Uterus (tissue), 3 donors: ENCODE measurements at regions not wholly inside any gene's neighbourhood (a gene's known extent, or its start where the extent isn't known, plus 50 kb on each side); places are given as distances from the start of the nearest gene placed in this dataset.
"Not testable (repeated sequence)": the region's sequence is repeated elsewhere in the genome, so short reads cannot be mapped to it uniquely, and the experiment has no call there.

Source experiments
- DNase-seq, 2 donors: peaks; one replicate each; pipeline ENCODE4 v3.0.0-alpha.2; 2019 to 2020
- H3K27ac ChIP-seq, 2 donors: fragments of 200-600 bp; sonication (generic); 1 replicate in 1 of 2; 2 replicates in 1 of 2; pipeline ENCODE4 v1.5.1; 2016 to 2018
- H3K27me3 ChIP-seq, 2 donors: fragments of 200-600 bp; sonication (generic); one replicate each; pipeline ENCODE4 v1.5.1; 2018 to 2019; ENCODE audit warnings: control low read depth in 1 of 2
- H3K36me3 ChIP-seq, 2 donors: fragments of 200-600 bp; sonication (generic); one replicate each; pipeline ENCODE4 v1.5.1; 2019; ENCODE audit warnings: control low read depth in 1 of 2
- H3K4me1 ChIP-seq, 2 donors: fragments of 200-600 bp; sonication (generic); one replicate each; pipeline ENCODE4 v1.5.1; 2018 to 2019; ENCODE audit warnings: control low read depth in 1 of 2
- H3K4me3 ChIP-seq, 2 donors: fragments of 200-600 bp; sonication (generic); 1 replicate in 1 of 2; 2 replicates in 1 of 2; pipeline ENCODE4 v1.5.1; 2018 to 2019; ENCODE audit warnings: mild to moderate bottlenecking in 1 of 2
- H3K9me3 ChIP-seq, 2 donors: fragments of 200-600 bp; sonication (generic); one replicate each; pipeline ENCODE4 v1.5.1; 2019; ENCODE audit warnings: control low read depth in 1 of 2
- CTCF ChIP-seq, 4 experiments: fragments of 200-600 bp in 2 of 4; fragments of 450-650 bp in 2 of 4; sonication (generic) in 2 of 4; IDR thresholded peaks; one replicate each; pipeline ENCODE4 v1.5.1; 2016 to 2019; ENCODE audit warnings: antibody characterized with exemption in 4 of 4, mild to moderate bottlenecking in 2 of 4, moderate library complexity in 1 of 4
- POLR2A ChIP-seq, 2 donors: fragments of 450-650 bp; IDR thresholded peaks; one replicate each; pipeline ENCODE4 v1.6.1; 2016; ENCODE audit warnings: antibody characterized with exemption in 2 of 2, mild to moderate bottlenecking in 1 of 2, moderate library complexity in 1 of 2
- intact Hi-C: fragments of 100-400 bp; cut with DNase I; formaldehyde crosslinking; loops from one replicate; pipeline ENCODE4 v1.15.1; 2023; ENCODE audit warnings: low total_unique reads
- donor health status: DM: yes; HTN: yes; CAD: no.

GRCh38 chr1:194776657-194777056 is 1590.2 kb upstream of the B3GALT2 start:
- no peaks in the 10 kb centered on the region for H3K36me3 ChIP-seq
- no peak for TF ChIP-seq POLR2A (IDR thresholded peaks at IDR 0.05)
- no peak for TF ChIP-seq CTCF (IDR thresholded peaks at IDR 0.05)
- no peaks in the 10 kb centered on the region for H3K9me3 ChIP-seq
- intact Hi-C loops: no loop called here
- no peak overlapping the region for H3K27ac ChIP-seq
- no peak for DNase-seq
- no peaks in the 10 kb centered on the region for H3K27me3 ChIP-seq
- H3K4me3 ChIP-seq: no peak overlapping the region
- H3K4me1 ChIP-seq: no peaks in the 10 kb centered on the region

GRCh38 chr1:194774535-194774934 is 1588.1 kb upstream of the B3GALT2 start:
- intact Hi-C loops: no loop called here
- DNase-seq: no peak
- no peak overlapping the region for H3K27ac ChIP-seq
- no peaks in the 10 kb centered on the region for H3K27me3 ChIP-seq
- H3K4me1 ChIP-seq: no peaks in the 10 kb centered on the region
- TF ChIP-seq POLR2A (IDR thresholded peaks at IDR 0.05) (no peak), CTCF (IDR thresholded peaks at IDR 0.05) (no peak)
- H3K9me3 ChIP-seq: no peaks in the 10 kb centered on the region
- H3K4me3 ChIP-seq: no peak overlapping the region
- H3K36me3 ChIP-seq: no peaks in the 10 kb centered on the region

- Histone ChIP-seq H3K36me3 (no peaks in the 10 kb centered on the region), H3K27ac (no peak overlapping the region), H3K27me3 (no peaks in the 10 kb centered on the region), H3K9me3 (no peaks in the 10 kb centered on the region), H3K4me3 (no peak overlapping the region), H3K4me1 (no peaks in the 10 kb centered on the region)
- no peak for DNase-seq
- intact Hi-C loops: no loop called here
- TF ChIP-seq POLR2A (IDR thresholded peaks at IDR 0.05): no peak
- no peak for TF ChIP-seq CTCF (IDR thresholded peaks at IDR 0.05)
Measured at GRCh38 chr1:194755241-194755994, 1569.0 kb upstream of the B3GALT2 start.

GRCh38 chr1:194738843-194739242 is 1552.4 kb upstream of the B3GALT2 start:
- intact Hi-C loops, DNase-seq, H3K36me3 ChIP-seq, H3K27ac ChIP-seq, H3K9me3 ChIP-seq, H3K4me1 ChIP-seq, H3K27me3 ChIP-seq, H3K4me3 ChIP-seq: not testable (repeated sequence)

- TF ChIP-seq POLR2A (IDR thresholded peaks at IDR 0.05): no peak
- Histone ChIP-seq H3K4me3 (no peak overlapping the region), H3K4me1 (no peaks in the 10 kb centered on the region), H3K9me3 (no peaks in the 10 kb centered on the region), H3K36me3 (no peaks in the 10 kb centered on the region), H3K27me3 (no peaks in the 10 kb centered on the region), H3K27ac (no peak overlapping the region)
- intact Hi-C loops: no loop called here
- no peak for DNase-seq
Measured at GRCh38 chr1:194734970-194735369, 1548.6 kb upstream of the B3GALT2 start.

- H3K4me1 ChIP-seq: no peaks in the 10 kb centered on the region
- no peak for TF ChIP-seq POLR2A (IDR thresholded peaks at IDR 0.05)
- TF ChIP-seq CTCF (IDR thresholded peaks at IDR 0.05): no peak
- H3K36me3 ChIP-seq: no peaks in the 10 kb centered on the region
- H3K27ac ChIP-seq: no peak overlapping the region
- intact Hi-C loops: no loop called here
- no peak for DNase-seq
- H3K27me3 ChIP-seq: no peaks in the 10 kb centered on the region
- H3K4me3 ChIP-seq: no peak overlapping the region
- no peaks in the 10 kb centered on the region for H3K9me3 ChIP-seq
Measured at GRCh38 chr1:194731025-194731424, 1544.6 kb upstream of the B3GALT2 start.
